OCI-LY1 (cell line): ENCODE measurements at regions not wholly inside any gene's neighbourhood (a gene's known extent, or its start where the extent isn't known, plus 50 kb on each side); places are given as distances from the start of the nearest gene placed in this dataset.

Source experiments
- H2AFZ ChIP-seq: fragments of 200-600 bp; sonication (generic), shearing (Covaris generic); 2 replicates; pipeline ENCODE4 v1.6.0; 2014; ENCODE audit warnings: antibody characterized with exemption, mild to moderate bottlenecking, low read length
- H3F3A ChIP-seq: fragments of 200-600 bp; sonication (generic), shearing (Covaris generic); 2 replicates; pipeline ENCODE4 v1.6.0; 2014; ENCODE audit warnings: mild to moderate bottlenecking, antibody characterized with exemption, low read length, moderate library complexity; ENCODE audit not compliant: insufficient read depth
- H3K27ac ChIP-seq: fragments of 200-600 bp; sonication (generic); 2 replicates; pipeline ENCODE4 v1.5.1; 2014; ENCODE audit warnings: low read length, mixed run types, mild to moderate bottlenecking, low read depth; ENCODE audit not compliant: poor library complexity, severe bottlenecking
- H3K27me3 ChIP-seq: fragments of 200-600 bp; sonication (generic); 2 replicates; pipeline ENCODE4 v1.6.0; 2014; ENCODE audit warnings: antibody characterized with exemption, mild to moderate bottlenecking, low read length, moderate library complexity; ENCODE audit not compliant: insufficient read depth
- H3K36me3 ChIP-seq: fragments of 200-600 bp; sonication (generic); 2 replicates; pipeline ENCODE4 v1.6.1; 2014; ENCODE audit warnings: mild to moderate bottlenecking, antibody characterized with exemption, low read length, moderate library complexity, mixed read lengths; ENCODE audit not compliant: insufficient read depth
- H3K4me1 ChIP-seq: fragments of 200-600 bp; sonication (generic); 2 replicates; pipeline ENCODE4 v1.5.1; 2014; ENCODE audit warnings: mild to moderate bottlenecking, low read length, moderate library complexity; ENCODE audit not compliant: insufficient read depth, severe bottlenecking
- H3K4me2 ChIP-seq: fragments of 200-600 bp; sonication (generic), shearing (Covaris generic); 2 replicates; pipeline ENCODE4 v1.6.1; 2014; ENCODE audit warnings: low read length
- H3K4me3 ChIP-seq: fragments of 200-600 bp; sonication (generic); 2 replicates; pipeline ENCODE4 v1.5.1; 2014; ENCODE audit warnings: low read length, low read depth, mild to moderate bottlenecking, mixed read lengths; ENCODE audit not compliant: poor library complexity, severe bottlenecking
- H3K79me2 ChIP-seq: fragments of 200-600 bp; shearing (Covaris generic); 2 replicates; pipeline ENCODE4 v1.6.1; 2016; ENCODE audit warnings: mixed run types, low read length, mixed read lengths; ENCODE audit not compliant: insufficient read depth
- H3K9ac ChIP-seq: fragments of 200-600 bp; sonication (generic), shearing (Covaris generic); 2 replicates; pipeline ENCODE4 v1.6.1; 2014; ENCODE audit warnings: mild to moderate bottlenecking, low read length, mixed read lengths
- H3K9me2 ChIP-seq: fragments of 200-600 bp; sonication (generic), shearing (Covaris generic); 2 replicates; pipeline ENCODE4 v1.6.1; 2014; ENCODE audit warnings: low read depth, mild to moderate bottlenecking, low read length, mixed read lengths
- H3K9me3 ChIP-seq: fragments of 200-600 bp; shearing (Covaris generic); 2 replicates; pipeline ENCODE4 v1.6.1; 2014; ENCODE audit warnings: low read length, mixed read lengths
- H4K20me1 ChIP-seq: fragments of 200-600 bp; sonication (generic), shearing (Covaris generic); 2 replicates; pipeline ENCODE4 v1.6.0; 2016; ENCODE audit warnings: mild to moderate bottlenecking, low read length; ENCODE audit not compliant: insufficient read depth
- CTCF ChIP-seq: fragments of 200-600 bp; sonication (generic), shearing (Covaris generic); IDR thresholded peaks from 2 replicates; pipeline ENCODE4 v1.5.1; 2017; ENCODE audit warnings: mild to moderate bottlenecking, antibody characterized with exemption, low read length, moderate library complexity, mixed read lengths
- EZH2 ChIP-seq: fragments of 200-600 bp; sonication (generic), shearing (Covaris generic); IDR thresholded peaks from 2 replicates; pipeline ENCODE4 v1.8.0; 2017; ENCODE audit warnings: borderline replicate concordance, mixed run types, mild to moderate bottlenecking, antibody characterized with exemption, low read length, moderate library complexity, mixed read lengths

- Histone ChIP-seq H3K4me2 (no peak overlapping the region), H3K27ac (no peak overlapping the region), H3K9me2 (no peaks in the 10 kb centered on the region), H3K79me2 (no peaks in the 10 kb centered on the region), H3K36me3 (no peaks in the 10 kb centered on the region), H2AFZ (no peak overlapping the region), H3K9ac (no peak overlapping the region), H3K4me1 (no peaks in the 10 kb centered on the region), H3K9me3 (no peaks in the 10 kb centered on the region), H4K20me1 (no peaks in the 10 kb centered on the region), H3K4me3 (no peak overlapping the region), H3K27me3 (no peaks in the 10 kb centered on the region), H3F3A (no peaks in the 10 kb centered on the region)
- no peak for TF ChIP-seq CTCF
- no peak for TF ChIP-seq EZH2
Measured at GRCh38 chr1:238005116-238005515, 114.4 kb upstream of the ZP4 start.

- TF ChIP-seq EZH2 (no peak), CTCF (no peak)
- Histone ChIP-seq H3F3A (no peaks in the 10 kb centered on the region), H3K9me2 (no peaks in the 10 kb centered on the region), H3K4me2 (no peak overlapping the region), H3K4me3 (no peak overlapping the region), H3K79me2 (no peaks in the 10 kb centered on the region), H3K27ac (no peak overlapping the region), H4K20me1 (no peaks in the 10 kb centered on the region), H3K4me1 (no peaks in the 10 kb centered on the region), H3K9ac (no peak overlapping the region), H2AFZ (no peak overlapping the region), H3K27me3 (no peaks in the 10 kb centered on the region), H3K36me3 (no peaks in the 10 kb centered on the region), H3K9me3 (no peaks in the 10 kb centered on the region)
Measured at GRCh38 chr1:238001818-238002217, 111.1 kb upstream of the ZP4 start.

GRCh38 chr1:237999426-238000052 is 108.8 kb upstream of the ZP4 start:
- H3K27ac ChIP-seq, result no peak overlapping the region
- H3K4me3 ChIP-seq, result no peak overlapping the region
- no peaks in the 10 kb centered on the region for H3K9me3 ChIP-seq
- H2AFZ ChIP-seq, result no peak overlapping the region
- no peak overlapping the region for H3K4me2 ChIP-seq
- H3F3A ChIP-seq, result no peaks in the 10 kb centered on the region
- H3K9me2 ChIP-seq, result no peaks in the 10 kb centered on the region
- no peaks in the 10 kb centered on the region for H3K27me3 ChIP-seq
- H3K4me1 ChIP-seq, result no peaks in the 10 kb centered on the region
- TF ChIP-seq EZH2 (no peak), CTCF (no peak)
- no peak overlapping the region for H3K9ac ChIP-seq
- H4K20me1 ChIP-seq, result no peaks in the 10 kb centered on the region
- no peaks in the 10 kb centered on the region for H3K79me2 ChIP-seq
- H3K36me3 ChIP-seq, result no peaks in the 10 kb centered on the region
